GM12878 (cell line): ENCODE measurements at regions not wholly inside any gene's neighbourhood (a gene's known extent, or its start where the extent isn't known, plus 50 kb on each side); places are given as distances from the start of the nearest gene placed in this dataset.

Source experiments
- ATAC-seq: fragments of 200-7000 bp; cut with Tn5 transposase; 3 replicates; pipeline ENCODE4 v1.9.1; 2020; ENCODE audit warnings: mild to moderate bottlenecking, moderate library complexity
- BruUV-seq: library from RNA; stranded (reverse); fragments of 400-500 nt; replicated peaks from 2 replicates; lab custom pipeline; 2021; lab: Mats Ljungman, UMichigan
- CTCF ChIA-PET: fragments of 300-600 bp; sonication (Branson Sonifier 250); formaldehyde crosslinking; extraction: SDS; loops from one replicate; lab custom pipeline; 2021; ENCODE audit warnings: inconsistent platforms; lab: Yijun Ruan, JAX
- POLR2A ChIA-PET: fragments of 350-600 bp; formaldehyde crosslinking; extraction: SDS; loops from one replicate; lab custom pipeline; 2021; ENCODE audit warnings: inconsistent platforms; lab: Charles Lee
- RAD21 ChIA-PET: fragments of 300-600 bp; sonication (Branson Sonifier 250); formaldehyde crosslinking; loops from one replicate; lab custom pipeline; 2023; ENCODE audit warnings: antibody characterized with exemption; ENCODE audit not compliant: unreplicated experiment; lab: Charles Lee
- SMC1A ChIA-PET: fragments of 300-600 bp; sonication (Branson Sonifier 250); formaldehyde crosslinking; loops from one replicate; lab custom pipeline; 2023; ENCODE audit not compliant: unreplicated experiment, uncharacterized antibody; lab: Charles Lee
- DNase-seq: peaks from one replicate; pipeline ENCODE4 v3.0.0-alpha.2; 2011; ENCODE audit warnings: low read depth, low spot score
- FAIRE-seq: peaks from 3 replicates; lab custom pipeline; 2011; peaks lifted over from hg19 to GRCh38; lab: Jason Lieb, UNC
- H2AFZ ChIP-seq: 2 replicates; pipeline ENCODE4 v1.6.0; 2011; ENCODE audit warnings: low read depth, low read length, control low read depth; ENCODE audit not compliant: control insufficient read depth
- H3K27ac ChIP-seq: 2 replicates; pipeline ENCODE4 v1.5.1; 2011; ENCODE audit warnings: control low read depth; ENCODE audit not compliant: control insufficient read depth, insufficient read depth
- H3K27me3 ChIP-seq, 2 experiments: replicated peaks in 1 of 2; 2 replicates each; pipeline versions ENCODE4 v1.6.0 to v1.6.1; 2011; ENCODE audit warnings: low read length in 1 of 2; ENCODE audit not compliant: control insufficient read depth in 2 of 2, insufficient read depth in 2 of 2
- H3K36me3 ChIP-seq, 2 experiments: 2 replicates each; pipeline ENCODE4 v1.5.1; 2011; ENCODE audit warnings: low read length in 1 of 2; ENCODE audit not compliant: control insufficient read depth in 2 of 2, insufficient read depth in 2 of 2
- H3K4me1 ChIP-seq: 2 replicates; pipeline ENCODE4 v1.6.1; 2011; ENCODE audit warnings: mild to moderate bottlenecking, low read length, moderate library complexity, mixed read lengths; ENCODE audit not compliant: control insufficient read depth, insufficient read depth
- H3K4me2 ChIP-seq: 2 replicates; pipeline ENCODE4 v1.6.0; 2011; ENCODE audit warnings: control low read depth; ENCODE audit not compliant: control insufficient read depth, insufficient read depth
- H3K4me3 ChIP-seq: fragments of 200-600 bp; sonication (generic); 2 replicates; pipeline ENCODE4 v1.5.1; 2016
- H3K79me2 ChIP-seq: 2 replicates; pipeline ENCODE4 v1.6.0; 2011; ENCODE audit warnings: low read length; ENCODE audit not compliant: control insufficient read depth, insufficient read depth
- H3K9ac ChIP-seq: 2 replicates; pipeline ENCODE4 v1.8.0; 2011; ENCODE audit warnings: low read length, control low read depth, mixed read lengths; ENCODE audit not compliant: control insufficient read depth, insufficient read depth
- H3K9me3 ChIP-seq: replicated peaks from 3 replicates; pipeline ENCODE4 v1.5.1; 2011; ENCODE audit warnings: mild to moderate bottlenecking, low read length; ENCODE audit not compliant: control insufficient read depth, insufficient read depth
- H4K20me1 ChIP-seq: 2 replicates; pipeline ENCODE4 v1.6.0; 2011; ENCODE audit not compliant: control insufficient read depth, insufficient read depth
- BCL3 ChIP-seq: IDR thresholded peaks from 2 replicates; pipeline ENCODE4 v1.6.1; 2011; ENCODE audit warnings: borderline replicate concordance, low read depth, mild to moderate bottlenecking, moderate library complexity, low read length; ENCODE audit not compliant: insufficient read depth, poor library complexity, severe bottlenecking
- BHLHE40 ChIP-seq, 2 experiments: fragments of 450-650 bp in 1 of 2; IDR thresholded peaks; 2 replicates each; pipeline ENCODE4 v1.6.1; 2011 to 2017; ENCODE audit warnings: low read depth in 2 of 2, borderline replicate concordance in 1 of 2, improper control_type of control experiment in 1 of 2, low read length in 1 of 2, mild to moderate bottlenecking in 1 of 2
- CBX3 ChIP-seq: fragments of 200-600 bp; sonication (generic); IDR thresholded peaks from 2 replicates; pipeline ENCODE4 v1.6.1; 2016; ENCODE audit warnings: low read depth, borderline replicate concordance
- CHD2 ChIP-seq: IDR thresholded peaks from 2 replicates; pipeline ENCODE4 v1.6.1; 2011; ENCODE audit warnings: low read depth, low read length, improper control_type of control experiment, borderline replicate concordance
- ESRRA ChIP-seq: IDR thresholded peaks from 2 replicates; pipeline ENCODE4 v1.6.1; 2012; ENCODE audit warnings: mild to moderate bottlenecking, low read length, improper control_type of control experiment
- FOXM1 ChIP-seq: IDR thresholded peaks from 2 replicates; pipeline ENCODE4 v1.6.1; 2012; ENCODE audit warnings: low read depth, mild to moderate bottlenecking, inconsistent platforms, low read length, moderate library complexity
- LARP7 ChIP-seq: fragments of 450-650 bp; IDR thresholded peaks from 2 replicates; pipeline ENCODE4 v1.6.1; 2017; ENCODE audit warnings: mild to moderate bottlenecking
- NRF1 ChIP-seq: conservative IDR thresholded peaks from 2 replicates; pipeline ENCODE4 v1.6.1; 2011; ENCODE audit warnings: mild to moderate bottlenecking, low read depth, low read length, improper control_type of control experiment
- PAX8 ChIP-seq: fragments of 450-650 bp; IDR thresholded peaks from 2 replicates; pipeline ENCODE4 v1.6.1; 2017; ENCODE audit warnings: mild to moderate bottlenecking, moderate library complexity
- SREBF1 ChIP-seq: IDR thresholded peaks from 2 replicates; pipeline ENCODE4 v1.6.1; 2012; ENCODE audit warnings: mild to moderate bottlenecking, low read length
- STAT1 ChIP-seq: fragments of 450-650 bp; conservative IDR thresholded peaks from 2 replicates; pipeline ENCODE4 v1.6.1; 2014; ENCODE audit warnings: antibody characterized with exemption, mild to moderate bottlenecking
- TCF3 ChIP-seq: IDR thresholded peaks from 2 replicates; pipeline ENCODE4 v1.6.1; 2012; ENCODE audit warnings: low read depth, mild to moderate bottlenecking, low read length, borderline replicate concordance; ENCODE audit not compliant: insufficient read depth
- USF1 ChIP-seq: IDR thresholded peaks from 2 replicates; pipeline ENCODE4 v1.6.1; 2011; ENCODE audit warnings: borderline replicate concordance, low read depth, mild to moderate bottlenecking, moderate library complexity, mixed read lengths, low read length; ENCODE audit not compliant: insufficient read depth; ENCODE audit errors: extremely low read length
- ZBTB4 ChIP-seq: fragments of 450-650 bp; formaldehyde crosslinking; IDR thresholded peaks from 2 replicates; pipeline ENCODE4 v1.4.0; 2022; ENCODE audit warnings: mild to moderate bottlenecking, moderate library complexity
- WGBS: methylation state at CpG from one replicate; pipeline ENCODE4 v1.1.6; 2016; ENCODE audit warnings: low lambda C conversion rate; ENCODE audit not compliant: insufficient replicate concordance, insufficient coverage; ENCODE audit errors: missing lambda C conversion rate; 5-methylcytosine and 5-hydroxymethylcytosine counted together
- in situ Hi-C: fragments of 300-500 bp; cut with MboI; formaldehyde crosslinking; loops from 9 replicates; pipeline ENCODE4 v1.14.3; 2018; ENCODE audit warnings: mixed read lengths
- intact Hi-C: fragments of 100-400 bp; cut with micrococcal nuclease; formaldehyde crosslinking; loops from one replicate; pipeline ENCODE4 v1.14.2; 2022; ENCODE audit not compliant: unreplicated experiment
- TF ChIP-seq, protein P1 (sequence below): fragments of 450-650 bp; conservative IDR thresholded peaks from 2 replicates; pipeline ENCODE4 v1.6.1; 2017; ENCODE audit warnings: mild to moderate bottlenecking, moderate library complexity

DNA sequence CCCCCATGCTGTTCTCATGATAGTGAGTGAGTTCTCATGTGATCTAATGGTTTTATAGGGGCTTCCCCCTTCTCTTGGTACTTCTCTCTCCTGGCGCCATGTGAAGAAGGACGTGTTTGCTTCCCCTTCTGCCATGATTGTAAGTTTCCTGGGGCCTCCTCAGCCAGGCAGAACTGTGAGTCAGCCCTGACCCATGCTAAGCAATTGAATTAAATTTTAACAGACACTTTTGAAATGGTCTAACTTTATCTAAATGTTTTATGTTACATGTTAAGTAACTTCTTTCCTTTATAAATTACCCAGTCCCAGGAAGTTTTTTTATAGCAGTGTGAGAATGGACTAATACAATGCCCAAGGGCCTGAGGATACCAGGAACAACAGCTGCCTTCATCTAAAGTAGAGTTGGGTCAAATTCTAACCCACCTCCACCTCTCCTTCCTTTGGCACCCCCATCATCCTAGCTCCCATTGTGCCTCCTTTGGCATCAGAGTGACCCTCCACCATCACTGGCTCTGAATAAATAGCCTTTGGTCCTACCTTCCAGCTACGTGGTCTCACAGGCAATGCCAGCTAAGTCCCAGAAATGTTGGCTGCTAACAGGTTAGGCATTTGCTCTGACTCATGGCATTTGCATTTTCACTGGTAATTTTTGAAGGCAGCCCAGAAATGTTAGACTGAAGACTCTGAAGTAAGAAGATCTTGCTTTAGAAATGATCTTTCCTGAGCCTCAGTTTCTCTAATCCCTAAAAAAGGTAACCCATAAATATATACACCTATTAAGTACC, 182.1 kb downstream of the MOSPD2 start:
- no peak for ATAC-seq
- no TSS peak for BruUV-seq
- H4K20me1 ChIP-seq = no peaks in the 10 kb centered on the region
- ChIA-PET SMC1A (no interaction called here), CTCF (no interaction called here), RAD21 (no interaction called here), POLR2A (interaction anchor here (0.7 kb wide), 1 partner anchor 353 kb away, joined by 3 read pairs; no protein-coding TSS in a partner anchor)
- H3K4me3 ChIP-seq = no peak overlapping the region
- H3K4me2 ChIP-seq = no peak overlapping the region
- no peak for DNase-seq
- no peaks in the 10 kb centered on the region for H3K4me1 ChIP-seq
- no peaks in the 10 kb centered on the region; the same call in 2 of the 3 replicates for H3K9me3 ChIP-seq
- no peaks in the 10 kb centered on the region for H3K27me3 ChIP-seq
- H2AFZ ChIP-seq = no peak overlapping the region
- TF ChIP-seq ESRRA = no peak
- no peak for TF ChIP-seq STAT1
- no peak for TF ChIP-seq PAX8
- TF ChIP-seq FOXM1 = no peak
- no peak for TF ChIP-seq CBX3
- TF ChIP-seq ZBTB4 = no peak
- TF ChIP-seq LARP7 = no peak
- no peak for TF ChIP-seq SREBF1
- no peak for TF ChIP-seq BCL3
- TF ChIP-seq BHLHE40 (IDR thresholded peaks at IDR 0.05; ENCODE audit: borderline replicate concordance in 1 of 2, low read depth in 2 of 2, low read length in 1 of 2) = no peak
- TF ChIP-seq, protein P1, sequence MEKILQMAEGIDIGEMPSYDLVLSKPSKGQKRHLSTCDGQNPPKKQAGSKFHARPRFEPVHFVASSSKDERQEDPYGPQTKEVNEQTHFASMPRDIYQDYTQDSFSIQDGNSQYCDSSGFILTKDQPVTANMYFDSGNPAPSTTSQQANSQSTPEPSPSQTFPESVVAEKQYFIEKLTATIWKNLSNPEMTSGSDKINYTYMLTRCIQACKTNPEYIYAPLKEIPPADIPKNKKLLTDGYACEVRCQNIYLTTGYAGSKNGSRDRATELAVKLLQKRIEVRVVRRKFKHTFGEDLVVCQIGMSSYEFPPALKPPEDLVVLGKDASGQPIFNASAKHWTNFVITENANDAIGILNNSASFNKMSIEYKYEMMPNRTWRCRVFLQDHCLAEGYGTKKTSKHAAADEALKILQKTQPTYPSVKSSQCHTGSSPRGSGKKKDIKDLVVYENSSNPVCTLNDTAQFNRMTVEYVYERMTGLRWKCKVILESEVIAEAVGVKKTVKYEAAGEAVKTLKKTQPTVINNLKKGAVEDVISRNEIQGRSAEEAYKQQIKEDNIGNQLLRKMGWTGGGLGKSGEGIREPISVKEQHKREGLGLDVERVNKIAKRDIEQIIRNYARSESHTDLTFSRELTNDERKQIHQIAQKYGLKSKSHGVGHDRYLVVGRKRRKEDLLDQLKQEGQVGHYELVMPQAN = no peak
- TF ChIP-seq NRF1 = no peak
- no peak for TF ChIP-seq TCF3
- TF ChIP-seq CHD2 = no peak
- TF ChIP-seq USF1 = no peak
- FAIRE-seq = no peak
- no peak overlapping the region for H3K9ac ChIP-seq
- no peaks in the 10 kb centered on the region for H3K79me2 ChIP-seq
- in situ Hi-C loops = no loop called here
- no peak overlapping the region for H3K27ac ChIP-seq
- 7% methylated on average over 3 of the region's 3 CpGs for WGBS
- H3K36me3 ChIP-seq = no peaks in the 10 kb centered on the region
- intact Hi-C loops = no loop called here
